GM21423 (cell line): ENCODE measurements at regions not wholly inside any gene's neighbourhood (a gene's known extent, or its start where the extent isn't known, plus 50 kb on each side); places are given as distances from the start of the nearest gene placed in this dataset.
"Not testable (repeated sequence)": the region's sequence is repeated elsewhere in the genome, so short reads cannot be mapped to it uniquely, and the experiment has no call there.

Source experiments
- ATAC-seq: cut with Tn5 transposase; IDR thresholded peaks from one replicate; pipeline ENCODE4 v1.9.1; 2021; ENCODE audit warnings: mild to moderate bottlenecking, moderate library complexity; ENCODE audit not compliant: unreplicated experiment

DNA sequence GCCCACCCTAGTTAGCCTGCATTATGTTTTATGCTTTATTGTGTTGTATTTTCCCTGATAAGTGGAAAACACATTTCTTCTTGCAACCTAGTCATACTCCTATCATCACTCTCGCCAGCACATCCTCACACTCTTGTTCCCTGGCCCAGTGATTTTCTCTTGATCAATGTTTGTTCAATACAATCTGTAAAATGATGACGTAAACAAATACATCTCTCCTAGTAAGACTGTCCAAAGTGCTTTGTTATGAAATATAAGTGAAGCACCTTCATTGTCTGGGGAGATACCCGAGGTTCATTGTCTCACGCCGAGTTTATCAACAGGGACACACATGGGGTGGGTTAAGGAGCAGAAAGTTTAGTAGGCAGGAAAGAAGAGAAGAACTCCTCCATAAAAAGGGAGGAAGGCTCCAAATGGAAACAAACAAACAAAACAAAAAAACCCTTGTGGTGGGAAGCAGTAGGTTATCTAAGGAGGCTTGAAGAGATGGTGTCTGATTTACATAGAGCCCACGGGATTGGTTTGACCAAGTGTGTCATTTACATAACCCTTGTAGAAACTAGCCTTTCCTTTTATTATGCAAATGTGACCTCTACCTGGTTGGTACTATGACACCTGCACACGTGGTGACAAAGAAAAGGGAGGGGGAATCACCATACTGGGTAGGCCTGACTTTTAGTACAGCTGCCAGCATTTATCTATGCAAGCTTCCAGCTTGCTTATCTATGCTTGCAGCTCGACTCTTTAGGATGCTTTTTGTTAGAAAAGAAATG is 1317.9 kb upstream of the SPRY2 start:
- no peak for ATAC-seq

DNA sequence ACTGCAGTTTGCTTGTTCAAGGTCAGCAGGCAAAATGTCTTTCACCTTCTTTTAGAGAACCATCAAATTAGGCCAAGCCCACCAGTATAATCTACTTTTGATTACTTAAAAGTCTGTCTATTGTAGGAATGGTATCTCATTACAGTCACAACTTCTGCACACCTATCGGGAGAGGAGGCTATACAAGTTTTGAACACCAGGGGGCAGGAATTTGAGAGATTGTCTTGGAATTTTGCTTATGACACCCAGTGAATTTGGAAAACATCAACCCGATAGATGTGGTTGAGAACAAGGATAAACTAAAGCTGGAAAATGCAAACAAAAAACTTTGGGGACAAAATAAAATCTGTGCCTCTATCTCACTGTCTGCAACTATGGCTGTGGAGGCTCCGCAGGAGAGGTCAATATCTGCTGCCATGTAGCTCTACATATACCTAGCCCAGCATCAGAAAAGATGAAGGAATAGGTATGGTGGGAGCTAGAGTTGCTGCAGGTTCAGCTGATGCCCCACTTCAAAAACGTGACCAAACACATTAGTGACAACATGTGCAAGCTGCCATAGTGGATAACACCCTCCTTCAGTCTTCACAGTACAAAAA is 1299.2 kb upstream of the SPRY2 start:
- no peak for ATAC-seq

GRCh38 chr13:81637457-81637856 is 1296.5 kb upstream of the SPRY2 start:
- ATAC-seq: no peak

DNA sequence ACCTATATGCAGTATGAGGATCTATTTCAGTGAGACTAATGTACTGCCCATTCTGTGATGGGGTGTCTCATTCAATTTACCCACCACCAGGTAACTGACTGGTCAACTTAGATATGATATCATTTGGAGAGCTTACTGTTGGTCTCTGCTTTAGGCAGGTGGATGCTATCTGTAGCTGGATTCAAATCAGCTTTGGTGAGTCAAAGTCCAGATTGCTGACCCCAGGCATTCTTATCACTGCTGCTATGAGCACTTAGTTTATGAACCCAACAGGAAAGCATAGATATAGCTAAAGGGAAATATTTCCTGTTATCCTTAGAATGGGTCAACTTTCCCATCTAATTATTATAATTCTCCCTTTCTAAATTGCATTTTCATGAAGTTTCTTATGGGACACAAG is 1295.2 kb upstream of the SPRY2 start:
- no peak for ATAC-seq

DNA sequence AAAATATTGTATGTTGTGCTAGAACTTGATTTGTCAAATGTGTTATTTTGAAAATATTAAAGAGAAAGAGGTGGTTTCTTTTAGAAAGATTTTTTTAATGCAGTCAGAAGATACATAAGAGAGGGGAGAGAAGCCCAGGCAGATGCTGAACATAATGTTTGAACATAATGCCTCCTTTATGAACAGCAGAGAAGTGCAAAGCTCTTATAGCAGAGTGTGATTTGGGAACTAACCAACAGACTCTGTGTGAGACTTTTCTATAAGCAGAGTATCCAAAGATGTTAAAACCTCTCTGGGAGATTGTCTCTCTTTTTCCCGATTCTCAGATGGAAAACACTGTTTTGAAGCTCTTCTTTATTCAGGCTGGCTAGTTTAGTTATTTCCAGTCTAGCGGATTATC is 1274.1 kb upstream of the SPRY2 start:
- no peak for ATAC-seq

DNA sequence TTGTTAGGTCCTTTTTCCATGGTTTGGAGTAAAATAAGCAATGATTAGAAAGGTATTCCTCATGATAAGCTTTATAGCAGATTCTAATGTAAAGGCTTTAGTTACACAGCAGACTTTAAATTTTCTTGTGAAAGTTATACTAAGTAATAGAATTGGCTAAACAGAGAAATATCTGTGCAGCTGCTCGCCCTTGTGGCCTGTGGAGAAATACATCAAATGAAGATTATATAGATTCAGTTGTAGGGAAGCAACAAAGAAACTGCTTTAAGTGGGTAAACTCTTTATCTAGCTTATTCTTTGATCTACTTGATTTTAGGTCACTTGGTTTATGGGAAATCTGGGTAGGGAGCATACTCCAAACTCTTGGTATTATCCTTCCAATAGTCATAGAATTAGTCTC is 1269.7 kb upstream of the SPRY2 start:
- no peak for ATAC-seq

DNA sequence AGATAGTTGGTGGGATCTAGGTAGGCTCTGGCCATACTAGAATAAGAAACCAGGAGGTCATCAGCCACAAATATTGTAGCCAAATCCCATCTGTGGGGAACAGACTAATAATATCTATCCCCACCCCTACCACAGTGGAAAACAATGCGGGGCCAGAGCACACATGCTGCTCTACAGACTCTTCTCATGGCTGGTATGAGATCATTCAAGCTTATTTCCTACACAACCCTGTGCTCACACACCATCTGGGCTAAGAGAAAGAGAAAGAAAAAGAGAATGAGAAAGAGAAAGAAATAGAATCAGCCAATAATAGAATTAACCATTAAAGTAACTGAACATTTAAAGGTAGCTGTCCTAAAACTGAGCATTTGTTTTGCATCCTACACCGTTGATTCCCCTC is 1268.4 kb upstream of the SPRY2 start:
- no peak for ATAC-seq

DNA sequence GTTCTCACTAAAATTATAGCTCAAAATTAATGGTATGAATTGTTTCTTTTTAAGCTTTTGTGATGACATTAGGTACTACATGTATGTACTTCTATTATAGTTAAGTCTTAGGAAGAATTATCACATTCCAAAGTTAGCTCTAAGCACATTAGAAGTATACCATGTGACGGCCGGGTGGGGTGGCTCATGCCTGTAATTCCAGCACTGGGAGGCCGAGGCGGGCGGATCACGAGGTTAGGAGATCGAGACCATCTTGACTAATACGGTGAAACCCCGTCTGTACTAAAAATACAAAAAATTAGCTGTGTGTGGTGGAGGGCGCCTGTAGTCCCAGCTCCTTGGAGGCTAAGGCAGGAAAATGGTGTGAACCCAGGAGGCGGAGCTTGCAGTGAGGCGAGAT is 1265.1 kb upstream of the SPRY2 start:
- ATAC-seq: no peak

GRCh38 chr13:81602241-81602640 is 1261.3 kb upstream of the SPRY2 start:
- no peak for ATAC-seq

- no peak for ATAC-seq
These were observed 1256.2 kb upstream of the SPRY2 start for GRCh38 chr13:81597101-81597500.

DNA sequence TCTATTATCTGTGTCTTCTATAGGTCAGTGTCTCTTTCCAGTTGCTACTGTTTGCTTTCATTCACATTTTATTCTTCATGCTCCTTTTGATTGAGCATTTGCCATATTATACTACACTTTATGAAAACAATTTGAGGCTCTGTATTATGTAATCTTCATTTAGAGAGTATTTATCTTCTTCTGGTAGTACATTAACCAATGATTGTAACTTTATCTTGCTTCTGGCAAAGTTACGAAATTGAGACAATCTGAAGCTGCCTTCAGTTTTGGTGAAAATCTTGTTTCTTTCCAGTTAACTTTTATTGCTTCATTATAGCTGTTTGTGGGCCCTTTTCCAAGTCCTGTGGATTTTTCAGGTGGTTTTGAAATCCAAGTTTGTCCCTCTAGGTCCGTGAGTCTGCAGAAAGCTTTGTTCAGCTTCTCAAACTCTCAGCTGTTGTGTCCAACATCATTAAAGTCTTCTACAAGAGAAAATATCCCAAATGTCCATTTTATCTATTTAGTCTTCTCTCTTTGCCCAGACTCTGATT is 1255.4 kb upstream of the SPRY2 start:
- no peak for ATAC-seq

- ATAC-seq: no peak
These were observed 1250.7 kb upstream of the SPRY2 start for GRCh38 chr13:81591528-81592220.

DNA sequence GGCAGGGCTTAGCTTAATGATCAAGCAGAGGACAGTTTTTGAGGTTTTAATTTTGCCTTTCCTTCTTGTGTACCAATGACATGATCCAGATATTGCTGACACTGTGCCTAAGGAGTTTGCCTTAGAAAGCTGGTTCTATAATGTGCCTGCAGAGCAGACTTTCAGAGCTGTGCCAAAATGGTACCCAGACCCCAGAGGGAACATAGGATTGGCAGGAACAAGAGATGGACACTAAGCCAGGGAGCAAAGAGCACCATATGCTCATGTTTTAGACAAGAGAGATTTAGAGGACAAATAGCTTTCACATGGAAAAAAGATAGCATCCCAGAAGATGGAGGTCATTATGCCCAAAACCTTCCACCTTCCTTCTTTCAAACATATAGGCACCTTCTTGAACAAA is 1241.5 kb upstream of the SPRY2 start:
- no peak for ATAC-seq

GRCh38 chr13:81577601-81578195 is 1236.8 kb upstream of the SPRY2 start:
- no peak for ATAC-seq

DNA sequence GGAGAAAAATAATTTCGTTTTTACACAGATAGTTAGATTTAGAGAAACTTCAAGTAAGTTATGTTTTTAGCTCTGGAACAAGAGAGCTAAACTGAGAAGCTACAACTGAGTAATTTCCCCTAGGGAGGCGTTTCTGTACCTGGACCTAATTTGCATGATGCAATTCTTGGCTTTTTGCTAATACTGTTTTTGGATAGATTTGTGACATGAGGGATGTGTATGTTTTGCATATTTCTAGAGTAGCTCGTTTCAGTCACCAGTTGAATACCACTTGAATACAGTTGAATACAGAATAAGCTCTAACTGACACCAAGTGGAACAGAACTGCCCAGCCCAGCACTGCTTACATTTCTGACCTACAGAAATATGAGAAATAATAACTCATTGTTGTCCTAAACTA is 1227.9 kb upstream of the SPRY2 start:
- no peak for ATAC-seq

GRCh38 chr13:81565849-81566248 is 1224.9 kb upstream of the SPRY2 start:
- ATAC-seq: no peak

GRCh38 chr13:81563091-81563490 is 1222.2 kb upstream of the SPRY2 start:
- no peak for ATAC-seq

- ATAC-seq: no peak
These were observed 1221.7 kb upstream of the SPRY2 start for GRCh38 chr13:81562598-81562997.

DNA sequence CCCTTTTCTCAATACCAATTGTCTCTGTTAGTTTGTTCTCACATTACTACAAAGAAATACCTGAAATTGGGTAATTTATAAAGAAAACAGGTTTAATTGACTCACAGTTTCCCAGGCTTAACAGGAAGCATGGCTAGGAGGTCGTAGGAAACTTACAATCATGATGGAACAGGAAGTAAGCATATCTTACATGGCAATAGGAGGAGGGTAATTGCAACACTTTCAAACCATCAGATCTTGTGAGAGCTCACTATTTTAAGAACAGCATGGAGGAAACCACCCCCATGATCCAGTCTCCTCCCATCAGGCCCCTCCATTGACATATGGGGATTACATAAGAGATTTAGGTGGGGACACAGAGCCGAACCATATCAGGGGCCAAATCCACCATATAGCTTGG is 1210.1 kb upstream of the SPRY2 start:
- no peak for ATAC-seq

DNA sequence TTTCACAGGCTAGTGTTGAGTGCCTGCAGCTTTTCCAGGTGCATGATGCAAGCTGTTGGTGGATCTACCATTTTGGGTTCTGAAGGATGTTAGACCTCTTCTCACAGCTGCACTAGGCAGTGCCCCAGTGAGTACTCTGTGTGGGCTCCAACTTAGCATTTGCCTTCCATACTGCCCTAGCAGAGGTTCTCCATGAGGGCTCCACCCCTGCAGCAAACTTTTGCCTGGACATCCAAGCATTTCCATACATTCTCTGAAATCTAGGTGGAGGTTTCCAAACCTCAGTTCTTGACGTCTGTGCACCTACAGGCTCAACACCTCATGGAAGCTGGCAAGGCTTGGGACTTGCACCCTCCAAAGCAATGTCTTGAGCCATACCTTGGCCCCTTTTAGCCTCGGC is 1205.4 kb upstream of the SPRY2 start:
- not testable (repeated sequence) for ATAC-seq

- no peak for ATAC-seq
These were observed 1199.9 kb upstream of the SPRY2 start for GRCh38 chr13:81540777-81541176.
